Epithelial cell of proximal tubule (primary cell): ENCODE measurements at regions not wholly inside any gene's neighbourhood (a gene's known extent, or its start where the extent isn't known, plus 50 kb on each side); places are given as distances from the start of the nearest gene placed in this dataset.

ENCODE experiments used
- DNase-seq: peaks from one replicate; pipeline ENCODE4 v3.0.0-alpha.2; 2011; ENCODE audit warnings: low read depth
- H3K4me3 ChIP-seq: 2 replicates; pipeline ENCODE4 v1.5.1; 2011; ENCODE audit warnings: low read depth, mild to moderate bottlenecking, low read length
- CTCF ChIP-seq: conservative IDR thresholded peaks from 2 replicates; pipeline ENCODE4 v1.5.1; 2012; ENCODE audit warnings: low read depth, mild to moderate bottlenecking, low read length

- no peak for TF ChIP-seq CTCF
- no peak for DNase-seq
- no peak overlapping the region for H3K4me3 ChIP-seq
These were observed 354.8 kb upstream of the SLCO3A1 start for GRCh38 chr15:91498749-91499062.

GRCh38 chr15:91499774-91500383 is 353.6 kb upstream of the SLCO3A1 start:
- H3K4me3 ChIP-seq: no peak overlapping the region
- TF ChIP-seq CTCF: no peak
- no peak for DNase-seq

GRCh38 chr15:91508633-91509032 is 344.9 kb upstream of the SLCO3A1 start:
- no peak for TF ChIP-seq CTCF
- H3K4me3 ChIP-seq: no peak overlapping the region
- DNase-seq: no peak

GRCh38 chr15:91514147-91514546 is 339.4 kb upstream of the SLCO3A1 start:
- no peak for TF ChIP-seq CTCF

GRCh38 chr15:91515188-91515754 is 338.2 kb upstream of the SLCO3A1 start:
- TF ChIP-seq CTCF: no peak
- DNase-seq: peak; percentile 38
- no peak overlapping the region for H3K4me3 ChIP-seq

More at GRCh38 chr15:91514147-91514546, 339.4 kb upstream of the SLCO3A1 start:
- no peak for DNase-seq
- no peak overlapping the region for H3K4me3 ChIP-seq

- H3K4me3 ChIP-seq: no peak overlapping the region
- no peak for DNase-seq
- no peak for TF ChIP-seq CTCF
These were observed 336.6 kb upstream of the SLCO3A1 start for GRCh38 chr15:91516866-91517265.
